ENCODE measurements at regions not wholly inside any gene's neighbourhood (a gene's known extent, or its start where the extent isn't known, plus 50 kb on each side); places are given as distances from the start of the nearest gene placed in this dataset.

- TF ChIP-seq EZH2 (IDR thresholded peaks at IDR 0.05; ENCODE audit: borderline replicate concordance, low read length): no peak
- no peak for TF ChIP-seq CTCF (conservative IDR thresholded peaks at IDR 0.05 in 1 of 2, IDR thresholded peaks at IDR 0.05 in 1 of 2; ENCODE audit: extremely low read depth in 1 of 2, insufficient read depth in 1 of 2, low read depth in 1 of 2, low read length in 2 of 2)
These were observed 94.7 kb upstream of the FAM136A start for GRCh38 chr2:70396612-70397011.
